HFF-Myc (cell line): ENCODE measurements at regions not wholly inside any gene's neighbourhood (a gene's known extent, or its start where the extent isn't known, plus 50 kb on each side); places are given as distances from the start of the nearest gene placed in this dataset.

Source experiments
- DNase-seq: peaks from one replicate; pipeline ENCODE4 v3.0.0-alpha.2; 2011; ENCODE audit warnings: low read depth; ENCODE audit errors: extremely low read depth
- H3K4me3 ChIP-seq: replicated peaks from 2 replicates; pipeline ENCODE4 v1.5.1; 2011; ENCODE audit warnings: low read depth, mild to moderate bottlenecking, control low read depth, low read length
- CTCF ChIP-seq: IDR thresholded peaks from 2 replicates; pipeline ENCODE4 v1.5.1; 2012; ENCODE audit warnings: mild to moderate bottlenecking, low read depth, low read length, control low read depth; ENCODE audit errors: missing control alignments

- H3K4me3 ChIP-seq, result no peak overlapping the region
- no peak for TF ChIP-seq CTCF
- DNase-seq, result no peak
Measured at GRCh38 chr18:41262688-41263087, 692.3 kb upstream of the PIK3C3 start.

GRCh38 chr18:41244591-41245037 is 710.4 kb upstream of the PIK3C3 start:
- H3K4me3 ChIP-seq, result no peak overlapping the region

GRCh38 chr18:41237317-41237716 is 717.7 kb upstream of the PIK3C3 start:
- H3K4me3 ChIP-seq, result no peak overlapping the region
- TF ChIP-seq CTCF, result no peak
- no peak for DNase-seq

More at GRCh38 chr18:41244591-41245037, 710.4 kb upstream of the PIK3C3 start:
- DNase-seq, result no peak
- no peak for TF ChIP-seq CTCF

- DNase-seq, result no peak
- H3K4me3 ChIP-seq, result no peak overlapping the region
- TF ChIP-seq CTCF, result no peak
Measured at GRCh38 chr18:41231681-41232080, 723.4 kb upstream of the PIK3C3 start.

- DNase-seq, result no peak
- no peak for TF ChIP-seq CTCF
- no peak overlapping the region for H3K4me3 ChIP-seq
Measured at GRCh38 chr18:41227993-41228392, 727.0 kb upstream of the PIK3C3 start.

GRCh38 chr18:41226911-41227310 is 728.1 kb upstream of the PIK3C3 start:
- H3K4me3 ChIP-seq, result no peak overlapping the region
- no peak for TF ChIP-seq CTCF
- DNase-seq, result no peak

GRCh38 chr18:41226186-41226585 is 728.8 kb upstream of the PIK3C3 start:
- no peak overlapping the region for H3K4me3 ChIP-seq
- no peak for DNase-seq
- TF ChIP-seq CTCF, result no peak
